Ectodermal cell (in vitro differentiated cells): ENCODE measurements at regions not wholly inside any gene's neighbourhood (a gene's known extent, or its start where the extent isn't known, plus 50 kb on each side); places are given as distances from the start of the nearest gene placed in this dataset.

ENCODE experiments used
- H3K27ac ChIP-seq: 2 replicates; pipeline ENCODE4 v1.7.0; 2013; ENCODE audit warnings: mild to moderate bottlenecking, low read depth, low read length; ENCODE audit not compliant: insufficient read depth, poor library complexity, severe bottlenecking
- H3K27me3 ChIP-seq: 2 replicates; pipeline ENCODE4 v1.7.0; 2013; ENCODE audit warnings: mild to moderate bottlenecking, low read length; ENCODE audit not compliant: insufficient read depth, control insufficient read depth, poor library complexity, severe bottlenecking
- H3K36me3 ChIP-seq: one replicate; pipeline ENCODE4 v1.7.0; 2013; ENCODE audit warnings: low read length; ENCODE audit not compliant: control insufficient read depth, insufficient read depth
- H3K4me1 ChIP-seq: one replicate; pipeline ENCODE4 v1.7.0; 2013; ENCODE audit warnings: low read length; ENCODE audit not compliant: control insufficient read depth, insufficient read depth
- H3K4me3 ChIP-seq: 2 replicates; pipeline ENCODE4 v1.7.0; 2013; ENCODE audit warnings: low read depth, low read length, control low read depth; ENCODE audit not compliant: insufficient read depth
- H3K9me3 ChIP-seq: 2 replicates; pipeline ENCODE4 v1.7.0; 2013; ENCODE audit warnings: mild to moderate bottlenecking, low read length, moderate library complexity; ENCODE audit not compliant: control insufficient read depth
- WGBS, 2 experiments: methylation state at CpG; one replicate each; pipeline ENCODE4 v1.1.7; 2013; ENCODE audit warnings: missing lambda C conversion rate in 2 of 2; 5-methylcytosine and 5-hydroxymethylcytosine counted together

DNA sequence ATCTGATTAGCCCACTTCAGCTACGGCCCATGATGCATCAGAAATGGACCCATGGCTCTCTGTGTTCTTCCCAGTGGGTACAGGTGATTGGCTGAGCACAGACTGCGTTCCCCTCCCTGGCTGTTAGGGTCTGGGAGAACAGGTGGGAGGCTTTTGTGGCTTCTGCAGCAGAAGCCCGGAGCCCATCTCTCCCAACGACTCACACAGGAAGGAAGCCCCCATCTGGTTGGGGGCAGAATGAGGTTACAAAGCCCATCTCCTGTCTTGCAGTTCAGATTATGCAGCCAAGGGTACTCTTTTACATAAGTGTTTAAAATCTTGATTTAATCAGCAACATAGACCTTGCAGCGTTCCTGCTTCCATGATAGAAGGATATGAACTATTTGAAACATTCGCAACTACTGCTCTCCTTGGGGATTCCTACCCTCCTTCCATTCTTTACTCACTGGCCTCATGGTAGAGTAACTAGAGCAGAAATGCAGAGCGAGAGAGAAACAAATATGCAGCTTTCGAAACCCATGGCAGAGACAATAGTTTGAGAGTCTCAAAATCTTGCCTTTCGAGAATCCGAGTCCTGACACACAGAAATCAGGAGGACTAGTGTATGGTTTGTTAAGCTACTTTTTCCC, 291.3 kb downstream of the TLE3 start:
- Histone ChIP-seq H3K4me3 (no peak overlapping the region), H3K27ac (no peak overlapping the region), H3K27me3 (no peaks in the 10 kb centered on the region), H3K36me3 (no peaks in the 10 kb centered on the region), H3K4me1 (no peaks in the 10 kb centered on the region), H3K9me3 (no peaks in the 10 kb centered on the region)
- 87 to 88% methylated on average over 10 of the region's 10 CpGs for WGBS, 2 experiments

DNA sequence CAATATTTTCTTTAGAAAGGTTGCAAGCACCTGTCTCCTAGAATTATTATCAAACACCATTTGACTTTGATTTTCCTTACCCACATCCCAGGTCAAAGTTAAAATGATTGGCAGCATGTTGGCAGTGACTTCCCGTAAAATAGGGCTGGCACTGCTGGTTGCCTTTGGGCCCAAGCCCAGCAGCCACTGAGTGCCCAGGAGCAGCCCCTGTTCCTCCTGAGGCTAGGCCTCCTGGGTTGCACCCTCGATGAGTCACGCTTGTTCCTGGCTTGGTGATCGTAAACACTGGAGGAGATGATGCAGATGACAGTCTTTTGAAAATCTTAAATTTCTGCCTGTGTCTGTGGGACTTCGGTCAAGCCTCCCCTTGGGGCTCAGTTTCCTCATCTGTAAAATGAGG, 290.0 kb downstream of the TLE3 start:
- Histone ChIP-seq H3K4me3 (no peak overlapping the region), H3K27me3 (no peaks in the 10 kb centered on the region), H3K27ac (no peak overlapping the region), H3K4me1 (no peaks in the 10 kb centered on the region), H3K9me3 (no peaks in the 10 kb centered on the region), H3K36me3 (no peaks in the 10 kb centered on the region)
- WGBS, 2 experiments = 91 to 96% methylated on average over 5 of the region's 5 CpGs

DNA sequence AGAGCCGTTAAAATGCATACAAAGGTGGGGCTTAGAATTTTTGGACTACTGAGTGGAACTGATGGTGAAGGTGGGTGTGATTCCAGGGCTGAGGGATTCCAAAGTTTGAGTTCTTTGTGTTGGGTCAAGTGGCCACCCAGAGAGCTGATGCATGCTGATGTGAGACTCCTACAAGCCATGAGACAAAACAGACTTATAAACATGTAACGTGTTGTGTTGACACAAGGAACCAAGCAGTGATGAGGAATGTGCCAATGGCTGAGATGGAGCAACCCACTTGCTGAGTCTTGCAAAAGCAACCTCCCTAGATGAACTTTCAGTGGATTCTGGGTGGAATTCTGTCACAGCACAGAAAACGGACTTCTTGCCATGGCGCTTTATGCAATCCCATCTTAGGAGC, 289.0 kb downstream of the TLE3 start:
- H3K27ac ChIP-seq = no peak overlapping the region
- 92% methylated on average over 4 of the region's 4 CpGs for WGBS, 2 experiments
- no peak overlapping the region for H3K4me3 ChIP-seq
- H3K27me3 ChIP-seq = no peaks in the 10 kb centered on the region
- H3K9me3 ChIP-seq = no peaks in the 10 kb centered on the region
- H3K4me1 ChIP-seq = no peaks in the 10 kb centered on the region
- no peaks in the 10 kb centered on the region for H3K36me3 ChIP-seq

DNA sequence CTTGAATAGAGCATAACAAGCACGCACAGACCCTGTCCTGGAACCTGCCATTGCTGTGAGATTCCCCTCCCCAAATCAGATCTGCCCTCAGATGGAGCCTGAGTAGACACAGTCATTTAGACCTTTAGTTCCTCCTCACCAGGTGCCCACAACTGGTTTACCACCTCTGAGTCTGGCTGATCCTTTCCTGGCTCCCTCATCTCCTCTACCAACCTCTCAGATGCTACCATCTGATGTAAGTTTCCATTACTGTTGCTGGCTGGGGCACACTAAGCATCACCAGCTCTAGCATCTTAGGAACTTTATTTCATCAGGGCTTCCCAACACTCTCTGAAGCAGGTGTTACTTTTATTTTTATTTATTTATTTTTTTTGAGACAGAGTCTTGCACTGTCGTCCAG, 288.3 kb downstream of the TLE3 start:
- H3K27ac ChIP-seq = no peak overlapping the region
- H3K36me3 ChIP-seq = no peaks in the 10 kb centered on the region
- no peaks in the 10 kb centered on the region for H3K4me1 ChIP-seq
- WGBS, 2 experiments = 90 to 92% methylated on average over 2 of the region's 2 CpGs
- no peaks in the 10 kb centered on the region for H3K9me3 ChIP-seq
- no peak overlapping the region for H3K4me3 ChIP-seq
- H3K27me3 ChIP-seq = no peaks in the 10 kb centered on the region

DNA sequence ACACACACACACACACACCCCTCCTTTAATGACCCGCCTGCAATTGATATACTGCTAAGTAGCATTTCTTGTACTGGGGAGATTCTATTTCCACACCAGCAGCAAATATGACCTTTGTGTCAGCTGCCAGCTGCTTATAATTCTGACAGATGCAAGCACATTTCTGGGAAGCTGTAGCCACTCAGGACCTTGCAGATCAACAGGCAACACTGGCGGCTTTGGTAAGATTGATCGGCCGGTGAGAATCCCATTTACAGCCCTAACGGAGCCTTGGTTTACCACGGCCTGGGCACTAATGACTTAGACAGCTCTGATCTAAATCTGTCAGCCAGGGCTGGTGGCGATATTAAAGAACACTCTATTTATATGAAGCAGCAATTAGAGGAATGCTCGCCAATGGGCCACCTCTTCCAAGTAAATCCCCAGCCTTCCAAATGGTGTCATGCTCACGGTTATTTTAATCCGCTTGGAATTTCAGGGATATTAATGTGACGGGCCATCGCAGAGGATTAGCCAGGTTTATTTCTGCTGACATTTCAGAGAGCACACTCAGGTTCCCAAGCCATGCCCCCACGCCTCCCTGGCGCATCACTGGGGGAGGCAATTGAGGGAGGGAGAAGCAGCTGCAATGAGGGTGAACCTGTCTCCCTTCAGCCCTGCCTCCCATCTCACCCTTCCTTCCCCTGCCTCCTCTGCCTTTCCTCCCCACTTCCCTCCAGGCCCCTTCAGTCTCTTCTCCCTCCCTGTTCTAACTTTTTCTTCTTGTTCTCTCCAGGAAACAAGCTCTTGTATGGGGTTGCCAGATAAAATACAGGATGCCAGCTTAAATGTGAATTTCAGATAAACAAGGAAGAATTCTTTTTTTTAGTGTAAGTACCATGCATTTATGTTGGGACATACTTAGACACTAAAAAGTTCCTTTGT, 287.0 kb downstream of the TLE3 start:
- Histone ChIP-seq H3K4me3 (no peak overlapping the region), H3K27ac (no peak overlapping the region)
- WGBS, 2 experiments = 91 to 93% methylated on average over 14 of the region's 14 CpGs

DNA sequence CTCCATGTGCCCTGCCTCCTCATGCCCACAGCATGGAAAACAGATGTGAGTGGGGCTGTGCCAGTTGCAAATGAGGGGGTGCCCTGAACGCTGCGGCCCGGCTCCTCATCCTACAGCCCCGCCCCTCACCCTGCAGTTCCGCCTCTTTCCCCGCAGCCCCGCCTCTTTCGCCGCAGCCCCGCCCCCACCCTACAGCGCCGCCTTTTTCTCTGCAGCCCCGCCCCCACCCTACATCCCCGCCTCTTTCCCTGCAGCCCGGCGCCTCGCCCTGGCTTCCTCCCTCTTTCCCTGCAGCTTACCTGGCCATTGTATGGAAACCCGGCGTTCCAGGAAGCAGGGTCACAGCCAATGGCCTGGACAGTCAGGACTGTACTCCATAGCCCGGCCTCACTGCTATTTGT, 284.9 kb downstream of the TLE3 start:
- WGBS, 2 experiments = 65 to 73% methylated on average over 15 to 19 of the region's 20 CpGs
- H3K27ac ChIP-seq = no peak overlapping the region
- no peak overlapping the region for H3K4me3 ChIP-seq
- no peaks in the 10 kb centered on the region for H3K36me3 ChIP-seq
- no peaks in the 10 kb centered on the region for H3K4me1 ChIP-seq
- no peaks in the 10 kb centered on the region for H3K27me3 ChIP-seq
- H3K9me3 ChIP-seq = no peaks in the 10 kb centered on the region

More for the DNA sequence above, 287.0 kb downstream of the TLE3 start:
- Histone ChIP-seq H3K36me3 (no peaks in the 10 kb centered on the region), H3K4me1 (no peaks in the 10 kb centered on the region), H3K9me3 (no peaks in the 10 kb centered on the region), H3K27me3 (no peaks in the 10 kb centered on the region)

DNA sequence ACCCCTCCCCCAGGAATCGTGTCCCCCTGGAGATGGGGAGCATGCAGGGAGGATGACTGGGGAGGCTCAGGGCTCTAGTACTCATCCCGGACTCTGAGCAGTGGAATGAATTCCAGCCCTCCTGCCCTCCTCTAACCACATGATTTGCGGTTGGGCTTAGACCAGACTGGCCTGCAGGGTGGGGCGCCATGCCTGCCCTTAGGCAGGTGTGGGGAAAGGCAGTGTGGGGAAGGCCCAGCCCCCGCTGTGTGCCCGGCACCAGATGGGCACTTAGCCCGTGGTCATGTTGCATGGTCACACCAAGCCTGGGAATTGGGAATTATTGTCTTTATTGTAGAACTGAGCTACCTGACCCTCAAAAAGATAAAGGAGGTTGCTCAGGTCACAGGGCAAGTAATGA, 283.8 kb downstream of the TLE3 start:
- 92 to 94% methylated on average over 7 of the region's 7 CpGs for WGBS, 2 experiments
- Histone ChIP-seq H3K9me3 (no peaks in the 10 kb centered on the region), H3K27ac (no peak overlapping the region), H3K4me1 (no peaks in the 10 kb centered on the region), H3K36me3 (no peaks in the 10 kb centered on the region), H3K4me3 (no peak overlapping the region), H3K27me3 (no peaks in the 10 kb centered on the region)

DNA sequence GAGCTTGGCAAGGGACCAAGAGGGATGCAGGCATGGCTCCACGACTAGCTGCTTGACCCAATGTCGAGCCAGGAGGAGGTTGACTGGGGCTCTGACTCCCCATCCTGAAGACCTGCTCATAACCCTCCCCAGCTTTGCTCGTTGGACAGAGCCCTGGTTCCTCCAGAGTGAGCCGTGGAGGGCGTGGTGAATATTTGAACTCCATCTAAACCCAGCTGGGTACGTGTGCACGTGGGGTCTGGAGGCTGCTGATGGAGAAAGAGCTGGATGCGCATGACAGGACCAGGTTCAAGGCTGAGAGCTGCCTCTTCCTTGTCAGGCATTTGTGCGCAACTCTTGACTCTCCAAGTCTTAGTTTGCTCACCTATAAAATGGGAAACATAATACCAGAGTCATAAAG, 282.8 kb downstream of the TLE3 start:
- H3K4me1 ChIP-seq = no peaks in the 10 kb centered on the region

DNA sequence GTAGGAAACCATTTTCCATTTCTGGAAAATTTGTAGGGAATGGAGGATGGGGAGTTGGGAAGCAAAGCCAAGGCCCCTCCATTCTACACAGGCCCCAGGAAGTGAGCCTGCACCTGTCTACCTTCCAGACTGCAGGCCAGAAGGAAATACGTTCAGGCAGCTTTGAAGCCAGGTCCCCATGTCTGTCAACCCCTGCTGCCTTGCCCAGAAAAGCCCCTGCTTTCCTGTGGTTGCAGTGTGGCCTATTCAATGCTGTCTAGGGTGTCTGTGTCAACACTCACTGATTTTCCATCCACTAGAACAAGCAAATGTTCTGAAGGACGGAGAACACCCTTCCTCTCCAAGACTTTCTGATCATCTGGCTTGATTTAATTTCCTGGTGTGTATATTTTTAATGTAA, 281.9 kb downstream of the TLE3 start:
- H3K4me1 ChIP-seq = peaks cover 2% of the 10 kb centered on the region
- no peaks in the 10 kb centered on the region for H3K9me3 ChIP-seq
- WGBS, 2 experiments = 92 to 97% methylated on average over 1 to 2 of the region's 2 CpGs
- H3K4me3 ChIP-seq = no peak overlapping the region
- H3K36me3 ChIP-seq = no peaks in the 10 kb centered on the region
- no peak overlapping the region for H3K27ac ChIP-seq
- no peaks in the 10 kb centered on the region for H3K27me3 ChIP-seq

More for the DNA sequence above, 282.8 kb downstream of the TLE3 start:
- Histone ChIP-seq H3K27me3 (no peaks in the 10 kb centered on the region), H3K36me3 (no peaks in the 10 kb centered on the region), H3K27ac (no peak overlapping the region), H3K9me3 (no peaks in the 10 kb centered on the region), H3K4me3 (no peak overlapping the region)
- 94% methylated on average over 9 of the region's 9 CpGs for WGBS, 2 experiments

DNA sequence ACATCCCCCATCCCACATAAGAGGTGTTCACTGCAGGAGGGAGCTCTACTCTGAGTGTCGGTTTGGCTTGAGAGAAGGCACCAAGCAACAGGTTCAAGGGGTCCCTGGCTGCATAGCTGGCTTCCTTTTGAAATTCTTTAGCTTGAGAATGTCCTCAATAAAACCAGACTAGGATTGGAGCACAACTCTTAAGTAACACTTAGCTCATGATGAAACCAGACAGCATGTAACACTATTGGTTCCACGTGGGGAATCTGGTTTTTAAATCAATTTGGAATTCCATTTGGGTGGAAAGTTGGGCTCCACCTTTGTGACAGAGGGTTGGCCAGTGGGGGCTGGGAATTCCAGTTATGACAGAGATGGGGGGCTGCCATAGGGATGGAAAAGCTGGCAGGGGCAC, 281.2 kb downstream of the TLE3 start:
- Histone ChIP-seq H3K4me1 (peaks cover 9% of the 10 kb centered on the region), H3K27ac (no peak overlapping the region), H3K4me3 (no peak overlapping the region), H3K9me3 (no peaks in the 10 kb centered on the region), H3K36me3 (no peaks in the 10 kb centered on the region), H3K27me3 (no peaks in the 10 kb centered on the region)
- WGBS, 2 experiments = 93 to 95% methylated on average over 2 of the region's 2 CpGs
